B cell (primary cell): ENCODE measurements at regions not wholly inside any gene's neighbourhood (a gene's known extent, or its start where the extent isn't known, plus 50 kb on each side); places are given as distances from the start of the nearest gene placed in this dataset.

Experiments used
- ATAC-seq: fragments of 200-7000 bp; cut with Tn5 transposase; one replicate; pipeline ENCODE4 v1.10.0; 2021; ENCODE audit warnings: low read depth, mild to moderate bottlenecking, moderate number of reproducible peaks, moderate library complexity
- CTCF ChIA-PET: fragments of 350-600 bp; sonication (Branson Sonifier 250); formaldehyde crosslinking; loops from one replicate; lab custom pipeline; 2021; ENCODE audit warnings: antibody characterized with exemption, inconsistent platforms; lab: Charles Lee
- POLR2A ChIA-PET: fragments of 350-600 bp; sonication (Branson Sonifier 250); formaldehyde crosslinking; loops from one replicate; lab custom pipeline; 2021; ENCODE audit warnings: antibody characterized with exemption; lab: Charles Lee
- DNase-seq: peaks from one replicate; pipeline ENCODE4 v3.0.0; 2013
- H2AFZ ChIP-seq: 2 replicates; pipeline ENCODE4 v1.6.1; 2012; ENCODE audit warnings: mild to moderate bottlenecking, low read depth, low read length; ENCODE audit not compliant: insufficient read depth, poor library complexity, severe bottlenecking
- H3K27ac ChIP-seq, 2 donors: 1 replicate in 1 of 2; 2 replicates in 1 of 2; pipeline ENCODE4 v1.5.1; 2012 to 2013; ENCODE audit warnings: low read length in 2 of 2, mild to moderate bottlenecking in 2 of 2, moderate library complexity in 1 of 2
- H3K27me3 ChIP-seq, 4 experiments: fragments of 200-600 bp in 1 of 4; sonication (generic) in 1 of 4; replicated peaks in 1 of 4; 1 replicate in 2 of 4; 2 replicates in 2 of 4; pipeline versions ENCODE4 v1.6.1 to v1.7.0; 2013 to 2016; ENCODE audit warnings: low read length in 3 of 4, mild to moderate bottlenecking in 2 of 4, mixed read lengths in 1 of 4, moderate library complexity in 1 of 4; ENCODE audit not compliant: insufficient read depth in 4 of 4, control insufficient read depth in 3 of 4; ENCODE audit errors: control extremely low read depth in 1 of 4
- H3K36me3 ChIP-seq, 2 experiments: replicated peaks in 1 of 2; 1 replicate in 1 of 2; 2 replicates in 1 of 2; pipeline versions ENCODE4 v1.6.1 to v1.7.1; 2013; ENCODE audit warnings: low read length in 1 of 2; ENCODE audit not compliant: insufficient read depth in 2 of 2, control insufficient read depth in 1 of 2; ENCODE audit errors: control extremely low read depth in 1 of 2, extremely low read depth in 1 of 2
- H3K4me1 ChIP-seq, 2 donors: fragments of 200-600 bp in 1 of 2; sonication (generic) in 1 of 2; 1 replicate in 1 of 2; 2 replicates in 1 of 2; pipeline versions ENCODE4 v1.5.1 to v1.6.1; 2013 to 2017; ENCODE audit warnings: low read length in 2 of 2; ENCODE audit not compliant: control insufficient read depth in 2 of 2, insufficient read depth in 2 of 2
- H3K4me2 ChIP-seq: replicated peaks from 2 replicates; pipeline ENCODE3; 2012; ENCODE audit warnings: mild to moderate bottlenecking, low read depth, low read length; ENCODE audit not compliant: poor library complexity, severe bottlenecking
- H3K4me3 ChIP-seq, 5 experiments: fragments of 200-600 bp in 1 of 5; sonication (generic) in 1 of 5; 1 replicate in 3 of 5; 2 replicates in 2 of 5; pipeline versions ENCODE4 v1.5.1 to v1.7.0; 2011 to 2016; ENCODE audit warnings: low read length in 4 of 5, mild to moderate bottlenecking in 4 of 5, low read depth in 2 of 5, control low read depth in 1 of 5, moderate library complexity in 1 of 5; ENCODE audit not compliant: insufficient read depth in 1 of 5; ENCODE audit errors: control extremely low read depth in 1 of 5, extremely low read depth in 1 of 5
- H3K79me2 ChIP-seq: fragments of 200-600 bp; sonication (generic); one replicate; pipeline ENCODE4 v1.6.0; 2016; ENCODE audit warnings: low read length; ENCODE audit not compliant: control insufficient read depth, insufficient read depth
- H3K9ac ChIP-seq: fragments of 200-600 bp; sonication (generic); 2 replicates; pipeline ENCODE4 v1.6.1; 2017; ENCODE audit warnings: mild to moderate bottlenecking, low read length, moderate library complexity
- H3K9me3 ChIP-seq, 3 donors: one replicate each; pipeline versions ENCODE4 v1.6.1 to v1.7.1; 2013; ENCODE audit warnings: low read length in 2 of 3; ENCODE audit not compliant: control insufficient read depth in 2 of 3, insufficient read depth in 1 of 3; ENCODE audit errors: control extremely low read depth in 1 of 3
- H4K20me1 ChIP-seq: 2 replicates; pipeline ENCODE4 v1.6.0; 2012; ENCODE audit warnings: mild to moderate bottlenecking, low read length; ENCODE audit not compliant: insufficient read depth, control insufficient read depth, poor library complexity, severe bottlenecking
- H3K27ac Mint-ChIP-seq: one replicate; pipeline ENCODE4 v1.8.0; 2021; ENCODE audit warnings: mixed read lengths
- H3K27me3 Mint-ChIP-seq: one replicate; pipeline ENCODE4 v1.8.0; 2021; ENCODE audit warnings: mixed read lengths
- H3K4me1 Mint-ChIP-seq: one replicate; pipeline ENCODE4 v1.8.0; 2021; ENCODE audit warnings: mixed read lengths
- H3K4me3 Mint-ChIP-seq: one replicate; pipeline ENCODE4 v1.8.0; 2021; ENCODE audit warnings: mixed read lengths
- H3K9me3 Mint-ChIP-seq: one replicate; pipeline ENCODE4 v1.8.0; 2022; ENCODE audit warnings: mixed read lengths; ENCODE audit not compliant: insufficient read depth
- CTCF ChIP-seq: fragments of 200-600 bp; IDR thresholded peaks from one replicate; pipeline ENCODE4 v1.8.0; 2022; ENCODE audit warnings: antibody characterized with exemption, mild to moderate bottlenecking
- EZH2 ChIP-seq: IDR thresholded peaks from 2 replicates; pipeline ENCODE4 v1.6.1; 2012; ENCODE audit warnings: borderline replicate concordance, low read depth, mild to moderate bottlenecking, moderate library complexity, low read length; ENCODE audit not compliant: insufficient read depth, poor library complexity, severe bottlenecking
- WGBS: methylation state at CpG from one replicate; pipeline ENCODE4 v1.1.5; 2013; ENCODE audit warnings: missing lambda C conversion rate; ENCODE audit not compliant: insufficient coverage; 5-methylcytosine and 5-hydroxymethylcytosine counted together
- intact Hi-C: fragments of 100-400 bp; cut with micrococcal nuclease; formaldehyde crosslinking; loops from one replicate; pipeline ENCODE4 v1.10.0; 2022

DNA sequence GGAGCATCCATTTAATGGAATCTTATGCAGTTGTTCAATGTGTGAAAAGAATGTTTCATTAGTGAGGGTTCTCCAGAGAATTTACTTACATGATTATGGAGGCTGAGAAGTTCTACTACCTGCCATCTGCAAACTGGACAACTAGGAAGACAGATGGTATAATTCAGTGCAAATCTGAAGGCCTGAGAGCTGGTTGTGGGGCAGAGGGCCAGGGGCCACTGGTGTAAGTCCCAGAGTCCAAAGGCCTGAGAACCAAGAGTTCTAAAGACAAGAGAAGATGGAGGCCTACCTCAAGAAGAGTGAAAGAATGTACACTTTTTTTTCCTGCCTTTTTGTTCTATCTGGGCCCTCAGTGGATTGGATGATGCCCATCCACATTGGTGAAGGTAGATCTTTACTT, 114.8 kb downstream of the DDX1 start:
- H3K27ac Mint-ChIP-seq = no peak overlapping the region
- H3K4me1 ChIP-seq = no peaks in the 10 kb centered on the region
- no peak overlapping the region for H3K4me3 ChIP-seq
- peaks cover 11% of the 10 kb centered on the region for H3K27me3 Mint-ChIP-seq
- no peak overlapping the region for H3K4me2 ChIP-seq
- ChIA-PET POLR2A (no interaction called here), CTCF (no interaction called here)
- H2AFZ ChIP-seq = no peak overlapping the region
- no peaks in the 10 kb centered on the region for H4K20me1 ChIP-seq
- no peak overlapping the region for H3K27ac ChIP-seq
- intact Hi-C loops = no loop called here
- DNase-seq (no peak), ATAC-seq (no peak)
- no peak overlapping the region for H3K9ac ChIP-seq
- H3K9me3 Mint-ChIP-seq = no peaks in the 10 kb centered on the region
- H3K36me3 ChIP-seq = no peaks in the 10 kb centered on the region
- no peaks in the 10 kb centered on the region for H3K4me1 Mint-ChIP-seq
- no peaks in the 10 kb centered on the region for H3K79me2 ChIP-seq
- no peak overlapping the region for H3K4me3 Mint-ChIP-seq
- TF ChIP-seq CTCF = no peak
- TF ChIP-seq EZH2 = no peak
- H3K9me3 ChIP-seq = no peaks in the 10 kb centered on the region
- no peaks in the 10 kb centered on the region for H3K27me3 ChIP-seq

DNA sequence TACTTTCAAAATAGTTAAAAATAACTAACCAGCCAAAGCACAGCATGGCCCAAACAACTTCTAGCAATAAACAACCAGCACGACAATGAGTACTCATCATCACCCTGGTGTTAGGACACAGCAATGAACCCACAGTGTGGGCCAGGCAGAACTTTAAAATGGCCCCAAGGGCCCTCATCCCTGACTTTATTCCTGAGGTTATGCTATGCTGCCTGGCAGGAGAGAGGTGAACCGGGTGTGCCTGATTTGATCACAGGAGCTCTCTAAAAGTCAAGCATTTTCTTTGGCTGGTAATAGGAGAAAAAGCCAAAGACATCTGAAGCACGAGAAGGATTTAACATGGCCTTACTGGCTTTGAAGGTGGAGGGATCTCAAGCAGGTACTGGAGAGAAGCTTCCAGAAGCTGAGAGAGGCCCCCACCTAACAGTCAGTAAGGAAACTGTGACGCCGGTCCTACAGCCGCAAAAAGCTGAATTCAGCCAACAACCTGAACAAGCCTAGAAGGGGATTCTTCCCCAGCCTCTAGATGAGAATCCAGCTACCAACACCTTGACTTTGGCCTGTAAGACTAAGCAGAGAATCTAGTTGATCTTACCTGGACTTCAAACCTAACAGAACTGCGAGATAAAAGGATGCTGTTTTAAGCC, 115.4 kb downstream of the DDX1 start:
- no peaks in the 10 kb centered on the region for H3K79me2 ChIP-seq
- WGBS = 98% methylated on average over 4 of the region's 7 CpGs
- DNase-seq (no peak), ATAC-seq (no peak)
- H2AFZ ChIP-seq = no peak overlapping the region
- Mint-ChIP-seq H3K4me1 (no peaks in the 10 kb centered on the region), H3K4me3 (no peak overlapping the region), H3K9me3 (no peaks in the 10 kb centered on the region), H3K27ac (no peak overlapping the region), H3K27me3 (peaks cover 14% of the 10 kb centered on the region)
- H4K20me1 ChIP-seq = no peaks in the 10 kb centered on the region
- H3K27ac ChIP-seq = no peak overlapping the region
- H3K36me3 ChIP-seq = no peaks in the 10 kb centered on the region
- no peak overlapping the region for H3K4me3 ChIP-seq
- intact Hi-C loops = no loop called here
- no peak overlapping the region for H3K9ac ChIP-seq
- ChIA-PET POLR2A (no interaction called here), CTCF (no interaction called here)
- no peak for TF ChIP-seq EZH2
- no peak for TF ChIP-seq CTCF
- no peaks in the 10 kb centered on the region for H3K4me1 ChIP-seq
- H3K4me2 ChIP-seq = no peak overlapping the region
- no peaks in the 10 kb centered on the region for H3K9me3 ChIP-seq
- no peaks in the 10 kb centered on the region for H3K27me3 ChIP-seq
